RWPE2 (cell line): ENCODE measurements at regions not wholly inside any gene's neighbourhood (a gene's known extent, or its start where the extent isn't known, plus 50 kb on each side); places are given as distances from the start of the nearest gene placed in this dataset.

Source experiments
- ATAC-seq: fragments of 200-7000 bp; cut with Tn5 transposase; 3 replicates; pipeline ENCODE4 v1.9.1; 2021; ENCODE audit warnings: low read depth
- DNase-seq: peaks from one replicate; pipeline ENCODE4 v3.0.0-alpha.2; 2020; ENCODE audit warnings: low spot score
- H3K27ac ChIP-seq: fragments of 450-650 bp; 2 replicates; pipeline ENCODE4 v1.5.1; 2017; ENCODE audit warnings: mild to moderate bottlenecking; ENCODE audit not compliant: poor library complexity, severe bottlenecking
- H3K27me3 ChIP-seq: fragments of 250-450 bp; sonication (Bioruptor Pico); 2 replicates; pipeline ENCODE4 v1.5.1; 2021; ENCODE audit warnings: mild to moderate bottlenecking, moderate library complexity; ENCODE audit not compliant: insufficient read depth, poor library complexity, severe bottlenecking
- H3K36me3 ChIP-seq: fragments of 250-450 bp; sonication (Bioruptor Pico); 2 replicates; pipeline ENCODE4 v1.5.1; 2020; ENCODE audit warnings: low read depth, mild to moderate bottlenecking, moderate library complexity
- H3K4me1 ChIP-seq: fragments of 250-450 bp; sonication (Bioruptor Pico); 2 replicates; pipeline ENCODE4 v1.5.1; 2021; ENCODE audit warnings: mild to moderate bottlenecking, moderate library complexity; ENCODE audit not compliant: insufficient read depth, poor library complexity, severe bottlenecking
- H3K4me3 ChIP-seq: fragments of 250-450 bp; sonication (Bioruptor Pico); 2 replicates; pipeline ENCODE4 v1.5.1; 2021; ENCODE audit warnings: mild to moderate bottlenecking, moderate library complexity; ENCODE audit not compliant: severe bottlenecking
- H3K9me3 ChIP-seq: fragments of 250-450 bp; sonication (Bioruptor Pico); 2 replicates; pipeline ENCODE4 v1.5.1; 2021; ENCODE audit warnings: mild to moderate bottlenecking, moderate library complexity; ENCODE audit not compliant: severe bottlenecking
- CTCF ChIP-seq: fragments of 450-650 bp; IDR thresholded peaks from one replicate; pipeline ENCODE4 v1.5.1; 2017; ENCODE audit warnings: mild to moderate bottlenecking, moderate library complexity; ENCODE audit not compliant: poor library complexity, severe bottlenecking

- no peak overlapping the region for H3K4me3 ChIP-seq
- no peak for DNase-seq
- no peaks in the 10 kb centered on the region for H3K27me3 ChIP-seq
- H3K36me3 ChIP-seq: no peaks in the 10 kb centered on the region
- H3K9me3 ChIP-seq: no peaks in the 10 kb centered on the region
- ATAC-seq: no peak
- no peaks in the 10 kb centered on the region for H3K4me1 ChIP-seq
- no peak for TF ChIP-seq CTCF
- H3K27ac ChIP-seq: no peak overlapping the region
Observed at GRCh38 chr5:98258939-98259338, 514.5 kb upstream of the RGMB start.

GRCh38 chr5:98259595-98259994 is 513.9 kb upstream of the RGMB start:
- Histone ChIP-seq H3K9me3 (no peaks in the 10 kb centered on the region), H3K4me1 (no peaks in the 10 kb centered on the region), H3K27me3 (no peaks in the 10 kb centered on the region), H3K4me3 (no peak overlapping the region), H3K27ac (no peak overlapping the region), H3K36me3 (no peaks in the 10 kb centered on the region)
- DNase-seq (no peak), ATAC-seq (no peak)
- TF ChIP-seq CTCF: no peak

GRCh38 chr5:98263084-98263483 is 510.4 kb upstream of the RGMB start:
- Histone ChIP-seq H3K4me1 (no peaks in the 10 kb centered on the region), H3K27ac (no peak overlapping the region), H3K4me3 (no peak overlapping the region), H3K36me3 (no peaks in the 10 kb centered on the region), H3K27me3 (no peaks in the 10 kb centered on the region), H3K9me3 (no peaks in the 10 kb centered on the region)
- no peak for TF ChIP-seq CTCF
- ATAC-seq (no peak), DNase-seq (no peak)

- Histone ChIP-seq H3K36me3 (no peaks in the 10 kb centered on the region), H3K27ac (no peak overlapping the region), H3K9me3 (peaks cover 2% of the 10 kb centered on the region), H3K27me3 (no peaks in the 10 kb centered on the region), H3K4me3 (no peak overlapping the region), H3K4me1 (no peaks in the 10 kb centered on the region)
- DNase-seq (no peak), ATAC-seq (no peak)
- TF ChIP-seq CTCF: no peak
Observed at GRCh38 chr5:98268162-98268860, 505.2 kb upstream of the RGMB start.

- no peaks in the 10 kb centered on the region for H3K9me3 ChIP-seq
- H3K36me3 ChIP-seq: no peaks in the 10 kb centered on the region
- ATAC-seq: no peak
- H3K4me3 ChIP-seq: no peak overlapping the region
- no peak overlapping the region for H3K27ac ChIP-seq
- TF ChIP-seq CTCF: no peak
- no peak for DNase-seq
- no peaks in the 10 kb centered on the region for H3K27me3 ChIP-seq
- no peaks in the 10 kb centered on the region for H3K4me1 ChIP-seq
Observed at GRCh38 chr5:98275980-98276379, 497.5 kb upstream of the RGMB start.
